Kidney (tissue), 13 donors: ENCODE measurements at regions not wholly inside any gene's neighbourhood (a gene's known extent, or its start where the extent isn't known, plus 50 kb on each side); places are given as distances from the start of the nearest gene placed in this dataset.

Source experiments
- DNase-seq, 5 donors: peaks; one replicate each; pipeline ENCODE4 v3.0.0-alpha.2; 2013 to 2020
- FAIRE-seq: peaks from 2 replicates; lab custom pipeline; 2012; peaks lifted over from hg19 to GRCh38; lab: Jason Lieb, UNC
- H3K27ac ChIP-seq, 2 donors: one replicate each; pipeline ENCODE4 v1.7.0; 2013; ENCODE audit warnings: low read depth in 2 of 2, low read length in 2 of 2, inconsistent platforms in 1 of 2
- H3K27me3 ChIP-seq: one replicate; pipeline ENCODE4 v1.7.1; 2013; ENCODE audit warnings: low read length, inconsistent platforms; ENCODE audit not compliant: control insufficient read depth, insufficient read depth
- H3K36me3 ChIP-seq, 3 donors: one replicate each; pipeline versions ENCODE4 v1.7.0 to v1.7.1; 2013; ENCODE audit warnings: low read length in 3 of 3, control low read depth in 1 of 3, inconsistent platforms in 1 of 3; ENCODE audit not compliant: insufficient read depth in 3 of 3, control insufficient read depth in 2 of 3
- H3K4me1 ChIP-seq, 3 donors: one replicate each; pipeline versions ENCODE4 v1.7.0 to v1.7.1; 2013; ENCODE audit warnings: low read length in 3 of 3, inconsistent platforms in 1 of 3, low read depth in 1 of 3; ENCODE audit not compliant: control insufficient read depth in 2 of 3, insufficient read depth in 2 of 3
- H3K4me3 ChIP-seq, 3 donors: one replicate each; pipeline versions ENCODE4 v1.7.0 to v1.8.1; 2013; ENCODE audit warnings: low read length in 3 of 3, control low read depth in 1 of 3, inconsistent platforms in 1 of 3
- H3K9ac ChIP-seq, 3 donors: one replicate each; pipeline versions ENCODE4 v1.7.0 to v1.7.1; 2013; ENCODE audit warnings: low read length in 3 of 3, control low read depth in 1 of 3, inconsistent platforms in 1 of 3
- H3K9me3 ChIP-seq, 3 donors: one replicate each; pipeline versions ENCODE4 v1.7.0 to v1.7.1; 2013; ENCODE audit warnings: low read length in 3 of 3, control low read depth in 1 of 3, inconsistent platforms in 1 of 3; ENCODE audit not compliant: control insufficient read depth in 2 of 3, insufficient read depth in 1 of 3
- CTCF ChIP-seq: IDR thresholded peaks from 3 replicates; pipeline ENCODE4 v1.5.1; 2012; ENCODE audit warnings: mild to moderate bottlenecking, moderate library complexity, borderline replicate concordance; ENCODE audit not compliant: insufficient read depth; ENCODE audit errors: extremely low read depth
- intact Hi-C: fragments of 100-400 bp; cut with DNase I; formaldehyde crosslinking; loops from one replicate; pipeline ENCODE4 v1.11.1; 2022
- donor health status: control.
- donor health status: control.
- donor health status: control.
- donor health status: control.
- donor health status: control.
- donor health status: DM: yes; HTN: yes; CAD: no.
- donor health status: Normal renal cell carcinoma (clear cell type).

- Histone ChIP-seq H3K27me3 (no peaks in the 10 kb centered on the region), H3K4me1 (no peaks in the 10 kb centered on the region), H3K9me3 (no peaks in the 10 kb centered on the region), H3K4me3 (no peak overlapping the region), H3K27ac (no peak overlapping the region), H3K9ac (no peak overlapping the region), H3K36me3 (no peaks in the 10 kb centered on the region)
- DNase-seq: no peak
- TF ChIP-seq CTCF: no peak
- FAIRE-seq: no peak
- intact Hi-C loops: no loop called here
Measured at GRCh38 chr9:120177121-120177520, 402.8 kb downstream of the CDK5RAP2 start.

- Histone ChIP-seq H3K9me3 (no peaks in the 10 kb centered on the region), H3K36me3 (no peaks in the 10 kb centered on the region), H3K4me3 (no peak overlapping the region), H3K27me3 (no peaks in the 10 kb centered on the region), H3K9ac (no peak overlapping the region), H3K4me1 (no peaks in the 10 kb centered on the region), H3K27ac (no peak overlapping the region)
- no peak for FAIRE-seq
- TF ChIP-seq CTCF: no peak
- no peak for DNase-seq
- intact Hi-C loops: no loop called here
Measured at GRCh38 chr9:120175031-120175430, 404.9 kb downstream of the CDK5RAP2 start.

- Histone ChIP-seq H3K9me3 (no peaks in the 10 kb centered on the region), H3K9ac (no peak overlapping the region), H3K4me3 (no peak overlapping the region), H3K36me3 (no peaks in the 10 kb centered on the region), H3K27me3 (no peaks in the 10 kb centered on the region), H3K27ac (no peak overlapping the region), H3K4me1 (no peaks in the 10 kb centered on the region)
- TF ChIP-seq CTCF: no peak
- intact Hi-C loops: no loop called here
- DNase-seq: peak in 3 of 5 donors; percentile 49 to 53 (median 51)
- FAIRE-seq: no peak
Measured at GRCh38 chr9:120161776-120162175, 418.2 kb downstream of the CDK5RAP2 start.

- DNase-seq (no peak), FAIRE-seq (no peak)
- Histone ChIP-seq H3K9me3 (no peaks in the 10 kb centered on the region), H3K4me1 (no peaks in the 10 kb centered on the region), H3K36me3 (no peaks in the 10 kb centered on the region), H3K27me3 (no peaks in the 10 kb centered on the region), H3K4me3 (no peak overlapping the region), H3K9ac (no peak overlapping the region), H3K27ac (no peak overlapping the region)
- intact Hi-C loops: no loop called here
- TF ChIP-seq CTCF: no peak
Measured at GRCh38 chr9:120158221-120158620, 421.7 kb downstream of the CDK5RAP2 start.
